GM23248 (cell line): ENCODE measurements at regions not wholly inside any gene's neighbourhood (a gene's known extent, or its start where the extent isn't known, plus 50 kb on each side); places are given as distances from the start of the nearest gene placed in this dataset.

ENCODE experiments used
- DNase-seq: peaks from one replicate; pipeline ENCODE4 v3.0.0-alpha.2; 2015
- H2AFZ ChIP-seq: fragments of 200-600 bp; sonication (generic); 2 replicates; pipeline ENCODE4 v1.6.1; 2016; ENCODE audit warnings: antibody characterized with exemption
- H3F3A ChIP-seq: fragments of 200-600 bp; sonication (generic); 2 replicates; pipeline ENCODE4 v1.6.1; 2016; ENCODE audit warnings: mild to moderate bottlenecking, antibody characterized with exemption, mixed run types; ENCODE audit not compliant: insufficient read depth
- H3K27ac ChIP-seq: fragments of 200-600 bp; sonication (generic); 2 replicates; pipeline ENCODE4 v1.5.1; 2016; ENCODE audit warnings: mild to moderate bottlenecking
- H3K27me3 ChIP-seq: fragments of 200-600 bp; sonication (generic); replicated peaks from 2 replicates; pipeline ENCODE4 v1.6.1; 2016; ENCODE audit warnings: mild to moderate bottlenecking; ENCODE audit not compliant: insufficient read depth
- H3K36me3 ChIP-seq: fragments of 200-600 bp; sonication (generic); 2 replicates; pipeline ENCODE4 v1.6.1; 2016; ENCODE audit warnings: low read depth, mild to moderate bottlenecking
- H3K4me1 ChIP-seq: fragments of 200-600 bp; sonication (generic); 2 replicates; pipeline ENCODE4 v1.6.1; 2016; ENCODE audit warnings: mild to moderate bottlenecking; ENCODE audit not compliant: insufficient read depth
- H3K4me2 ChIP-seq: fragments of 200-600 bp; sonication (generic); one replicate; pipeline ENCODE4 v1.6.1; 2016; ENCODE audit warnings: mild to moderate bottlenecking; ENCODE audit not compliant: unreplicated experiment
- H3K4me3 ChIP-seq: fragments of 200-600 bp; sonication (generic); 2 replicates; pipeline ENCODE4 v1.5.1; 2016; ENCODE audit warnings: mild to moderate bottlenecking
- H3K79me2 ChIP-seq: fragments of 200-600 bp; sonication (generic); 2 replicates; pipeline ENCODE4 v1.6.1; 2016; ENCODE audit warnings: mild to moderate bottlenecking; ENCODE audit not compliant: insufficient read depth
- H3K9ac ChIP-seq: fragments of 200-600 bp; sonication (generic); 2 replicates; pipeline ENCODE4 v1.6.1; 2016; ENCODE audit warnings: mild to moderate bottlenecking
- H3K9me2 ChIP-seq: fragments of 200-600 bp; sonication (generic); 2 replicates; pipeline ENCODE4 v1.6.1; 2016; ENCODE audit warnings: mixed run types, mild to moderate bottlenecking, moderate library complexity; ENCODE audit not compliant: insufficient read depth
- H3K9me3 ChIP-seq: fragments of 200-600 bp; sonication (generic); one replicate; pipeline ENCODE4 v1.6.1; 2017; ENCODE audit warnings: low read depth
- H4K20me1 ChIP-seq: fragments of 200-600 bp; sonication (generic); 2 replicates; pipeline ENCODE4 v1.6.0; 2016; ENCODE audit not compliant: insufficient read depth
- EZH2 ChIP-seq: fragments of 200-600 bp; sonication (generic); IDR thresholded peaks from 2 replicates; pipeline ENCODE4 v1.6.1; 2018; ENCODE audit warnings: antibody characterized with exemption, mild to moderate bottlenecking; ENCODE audit not compliant: insufficient read depth, poor library complexity, severe bottlenecking
- EZH2phosphoT487 ChIP-seq: fragments of 200-600 bp; sonication (generic); IDR thresholded peaks from 2 replicates; pipeline ENCODE4 v1.6.1; 2018; ENCODE audit warnings: antibody characterized with exemption, moderate library complexity, mild to moderate bottlenecking, low read depth; ENCODE audit not compliant: insufficient read depth
- WGBS, 2 experiments: methylation state at CpG; one replicate each; pipeline ENCODE4 v1.1.6; 2015 to 2017; ENCODE audit warnings: low lambda C conversion rate in 2 of 2, low coverage in 1 of 2; ENCODE audit errors: missing lambda C conversion rate in 2 of 2; 5-methylcytosine and 5-hydroxymethylcytosine counted together
- in situ Hi-C: fragments of 300-500 bp; cut with MboI; formaldehyde crosslinking; loops from 2 replicates; pipeline ENCODE4 v1.15.0; 2020

- Histone ChIP-seq H2AFZ (no peak overlapping the region), H3K27me3 (no peaks in the 10 kb centered on the region), H3K4me1 (no peaks in the 10 kb centered on the region), H3K4me2 (no peak overlapping the region), H3K36me3 (no peaks in the 10 kb centered on the region), H4K20me1 (no peaks in the 10 kb centered on the region), H3K9me3 (no peaks in the 10 kb centered on the region), H3K27ac (no peak overlapping the region), H3K4me3 (no peak overlapping the region), H3K79me2 (no peaks in the 10 kb centered on the region), H3F3A (no peaks in the 10 kb centered on the region), H3K9me2 (no peaks in the 10 kb centered on the region), H3K9ac (no peak overlapping the region)
- no peak for DNase-seq
- 73 to 75% methylated on average over 5 of the region's 5 CpGs for WGBS, 2 experiments
- no peak for TF ChIP-seq EZH2
- in situ Hi-C loops = no loop called here
Observed at GRCh38 chr2:234850818-234851217, 101.0 kb upstream of the SH3BP4 start.

- 72 to 73% methylated on average over 4 of the region's 4 CpGs for WGBS, 2 experiments
- no peaks in the 10 kb centered on the region for H3K4me1 ChIP-seq
Observed at GRCh38 chr2:234849678-234850077, 102.1 kb upstream of the SH3BP4 start.

GRCh38 chr2:234848578-234848977 is 103.2 kb upstream of the SH3BP4 start:
- no peak for DNase-seq
- no peak overlapping the region for H3K4me3 ChIP-seq
- H3K4me1 ChIP-seq = no peaks in the 10 kb centered on the region
- no peak for TF ChIP-seq EZH2phosphoT487
- no peak for TF ChIP-seq EZH2
- no peaks in the 10 kb centered on the region for H3K9me2 ChIP-seq
- no peak overlapping the region for H2AFZ ChIP-seq
- H3K4me2 ChIP-seq = no peak overlapping the region
- no peaks in the 10 kb centered on the region for H3K9me3 ChIP-seq
- H3K79me2 ChIP-seq = no peaks in the 10 kb centered on the region
- H3K27me3 ChIP-seq = no peaks in the 10 kb centered on the region
- H4K20me1 ChIP-seq = no peaks in the 10 kb centered on the region
- no peak overlapping the region for H3K27ac ChIP-seq
- in situ Hi-C loops = no loop called here
- H3F3A ChIP-seq = no peaks in the 10 kb centered on the region
- H3K36me3 ChIP-seq = no peaks in the 10 kb centered on the region
- no peak overlapping the region for H3K9ac ChIP-seq

More at GRCh38 chr2:234849678-234850077, 102.1 kb upstream of the SH3BP4 start:
- Histone ChIP-seq H3K36me3 (no peaks in the 10 kb centered on the region), H3K4me2 (no peak overlapping the region), H4K20me1 (no peaks in the 10 kb centered on the region), H3F3A (no peaks in the 10 kb centered on the region), H3K27me3 (no peaks in the 10 kb centered on the region), H3K79me2 (no peaks in the 10 kb centered on the region), H3K27ac (no peak overlapping the region), H3K4me3 (no peak overlapping the region), H3K9me2 (no peaks in the 10 kb centered on the region), H3K9me3 (no peaks in the 10 kb centered on the region), H3K9ac (no peak overlapping the region), H2AFZ (no peak overlapping the region)
- in situ Hi-C loops = no loop called here
- TF ChIP-seq EZH2phosphoT487 = no peak
- TF ChIP-seq EZH2 = no peak
- DNase-seq = no peak

- Histone ChIP-seq H3K4me2 (no peak overlapping the region), H3K9me3 (no peaks in the 10 kb centered on the region), H3K4me3 (no peak overlapping the region), H3F3A (no peaks in the 10 kb centered on the region), H3K27ac (no peak overlapping the region), H3K79me2 (no peaks in the 10 kb centered on the region), H3K36me3 (no peaks in the 10 kb centered on the region), H3K9ac (no peak overlapping the region), H3K9me2 (no peaks in the 10 kb centered on the region), H2AFZ (no peak overlapping the region), H4K20me1 (no peaks in the 10 kb centered on the region), H3K27me3 (no peaks in the 10 kb centered on the region), H3K4me1 (no peaks in the 10 kb centered on the region)
- WGBS, 2 experiments = 93 to 98% methylated on average over 6 of the region's 6 CpGs
- DNase-seq = no peak
- TF ChIP-seq EZH2phosphoT487 (no peak), EZH2 (no peak)
- in situ Hi-C loops = no loop called here
Observed at GRCh38 chr2:234847639-234848038, 104.2 kb upstream of the SH3BP4 start.

- H3K4me2 ChIP-seq = no peak overlapping the region
- no peak for TF ChIP-seq EZH2phosphoT487
- TF ChIP-seq EZH2 = no peak
- in situ Hi-C loops = no loop called here
Observed at GRCh38 chr2:234847364-234847635, 104.5 kb upstream of the SH3BP4 start.

More at GRCh38 chr2:234847364-234847635, 104.5 kb upstream of the SH3BP4 start:
- H3K4me3 ChIP-seq = no peak overlapping the region
- no peak for DNase-seq
- no peaks in the 10 kb centered on the region for H3K79me2 ChIP-seq
- H4K20me1 ChIP-seq = no peaks in the 10 kb centered on the region
- H3K27ac ChIP-seq = no peak overlapping the region
- no peaks in the 10 kb centered on the region for H3K27me3 ChIP-seq
- no peaks in the 10 kb centered on the region for H3K9me2 ChIP-seq
- H3K36me3 ChIP-seq = no peaks in the 10 kb centered on the region
- no peaks in the 10 kb centered on the region for H3F3A ChIP-seq
- no peaks in the 10 kb centered on the region for H3K9me3 ChIP-seq
- WGBS, 2 experiments = 88 to 93% methylated on average over 6 of the region's 6 CpGs
- H3K4me1 ChIP-seq = no peaks in the 10 kb centered on the region
- no peak overlapping the region for H2AFZ ChIP-seq
- H3K9ac ChIP-seq = no peak overlapping the region
